Gastroesophageal sphincter (tissue), 3 donors: ENCODE measurements at regions not wholly inside any gene's neighbourhood (a gene's known extent, or its start where the extent isn't known, plus 50 kb on each side); places are given as distances from the start of the nearest gene placed in this dataset.

Experiments used
- EP300 ChIP-seq: sonication (generic); formaldehyde crosslinking; IDR thresholded peaks from one replicate; pipeline ENCODE4 v1.6.1; 2017; ENCODE audit warnings: antibody characterized with exemption, mild to moderate bottlenecking
- POLR2A ChIP-seq, 2 donors: fragments of 450-650 bp; IDR thresholded peaks; one replicate each; pipeline ENCODE4 v1.6.1; 2017; ENCODE audit warnings: antibody characterized with exemption in 2 of 2, mild to moderate bottlenecking in 2 of 2, moderate library complexity in 1 of 2
- POLR2AphosphoS5 ChIP-seq: sonication (generic); formaldehyde crosslinking; IDR thresholded peaks from one replicate; pipeline ENCODE4 v1.6.1; 2017; ENCODE audit warnings: antibody characterized with exemption
- TF ChIP-seq, protein P1 (sequence below), 4 experiments: fragments of 200-600 bp in 2 of 4; fragments of 450-650 bp in 2 of 4; sonication (generic) in 1 of 4; IDR thresholded peaks; one replicate each; pipeline ENCODE4 v1.5.1; 2017 to 2019; ENCODE audit warnings: antibody characterized with exemption in 4 of 4, mild to moderate bottlenecking in 2 of 4, moderate library complexity in 2 of 4

- TF ChIP-seq POLR2AphosphoS5 (no peak), EP300 (no peak), POLR2A (IDR thresholded peaks at IDR 0.05) (no peak)
- TF ChIP-seq, protein P1, sequence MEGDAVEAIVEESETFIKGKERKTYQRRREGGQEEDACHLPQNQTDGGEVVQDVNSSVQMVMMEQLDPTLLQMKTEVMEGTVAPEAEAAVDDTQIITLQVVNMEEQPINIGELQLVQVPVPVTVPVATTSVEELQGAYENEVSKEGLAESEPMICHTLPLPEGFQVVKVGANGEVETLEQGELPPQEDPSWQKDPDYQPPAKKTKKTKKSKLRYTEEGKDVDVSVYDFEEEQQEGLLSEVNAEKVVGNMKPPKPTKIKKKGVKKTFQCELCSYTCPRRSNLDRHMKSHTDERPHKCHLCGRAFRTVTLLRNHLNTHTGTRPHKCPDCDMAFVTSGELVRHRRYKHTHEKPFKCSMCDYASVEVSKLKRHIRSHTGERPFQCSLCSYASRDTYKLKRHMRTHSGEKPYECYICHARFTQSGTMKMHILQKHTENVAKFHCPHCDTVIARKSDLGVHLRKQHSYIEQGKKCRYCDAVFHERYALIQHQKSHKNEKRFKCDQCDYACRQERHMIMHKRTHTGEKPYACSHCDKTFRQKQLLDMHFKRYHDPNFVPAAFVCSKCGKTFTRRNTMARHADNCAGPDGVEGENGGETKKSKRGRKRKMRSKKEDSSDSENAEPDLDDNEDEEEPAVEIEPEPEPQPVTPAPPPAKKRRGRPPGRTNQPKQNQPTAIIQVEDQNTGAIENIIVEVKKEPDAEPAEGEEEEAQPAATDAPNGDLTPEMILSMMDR (IDR thresholded peaks at IDR 0.05) = no peak
These were observed 373.3 kb upstream of the GALNT5 start for GRCh38 chr2:156884216-156884615.
